ENCODE measurements at regions not wholly inside any gene's neighbourhood (a gene's known extent, or its start where the extent isn't known, plus 50 kb on each side); places are given as distances from the start of the nearest gene placed in this dataset.

GRCh38 chr1:218558271-218558810 is 213.2 kb downstream of the TGFB2 start:
- TF ChIP-seq IRF2 (CRISPR knock-in tag; IDR thresholded peaks at IDR 0.05) = no peak
- TF ChIP-seq, protein P1, sequence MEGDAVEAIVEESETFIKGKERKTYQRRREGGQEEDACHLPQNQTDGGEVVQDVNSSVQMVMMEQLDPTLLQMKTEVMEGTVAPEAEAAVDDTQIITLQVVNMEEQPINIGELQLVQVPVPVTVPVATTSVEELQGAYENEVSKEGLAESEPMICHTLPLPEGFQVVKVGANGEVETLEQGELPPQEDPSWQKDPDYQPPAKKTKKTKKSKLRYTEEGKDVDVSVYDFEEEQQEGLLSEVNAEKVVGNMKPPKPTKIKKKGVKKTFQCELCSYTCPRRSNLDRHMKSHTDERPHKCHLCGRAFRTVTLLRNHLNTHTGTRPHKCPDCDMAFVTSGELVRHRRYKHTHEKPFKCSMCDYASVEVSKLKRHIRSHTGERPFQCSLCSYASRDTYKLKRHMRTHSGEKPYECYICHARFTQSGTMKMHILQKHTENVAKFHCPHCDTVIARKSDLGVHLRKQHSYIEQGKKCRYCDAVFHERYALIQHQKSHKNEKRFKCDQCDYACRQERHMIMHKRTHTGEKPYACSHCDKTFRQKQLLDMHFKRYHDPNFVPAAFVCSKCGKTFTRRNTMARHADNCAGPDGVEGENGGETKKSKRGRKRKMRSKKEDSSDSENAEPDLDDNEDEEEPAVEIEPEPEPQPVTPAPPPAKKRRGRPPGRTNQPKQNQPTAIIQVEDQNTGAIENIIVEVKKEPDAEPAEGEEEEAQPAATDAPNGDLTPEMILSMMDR (CRISPR knock-in tag; IDR thresholded peaks at IDR 0.05) = no peak
- no peak for TF ChIP-seq ZNF441 (CRISPR knock-in tag; IDR thresholded peaks at IDR 0.05; ENCODE audit: borderline replicate concordance)
- no peak for TF ChIP-seq EEA1 (CRISPR knock-in tag; IDR thresholded peaks at IDR 0.05; ENCODE audit: borderline replicate concordance)
- no peak for TF ChIP-seq KLF16 (CRISPR knock-in tag; IDR thresholded peaks at IDR 0.05)
- no peak for TF ChIP-seq GTF2F1 (IDR thresholded peaks at IDR 0.05; ENCODE audit: low read length)
- no peak for TF ChIP-seq POLR2AphosphoS2 (IDR thresholded peaks at IDR 0.05; ENCODE audit: low read depth, low read length)
- TF ChIP-seq SOX6 (IDR thresholded peaks at IDR 0.05) = no peak
- TF ChIP-seq SOX6 (CRISPR knock-in tag; IDR thresholded peaks at IDR 0.05) = no peak
- TF ChIP-seq CEBPB (IDR thresholded peaks at IDR 0.05; ENCODE audit: borderline replicate concordance, low read depth, low read length) = no peak
- TF ChIP-seq ZNF274 (CRISPR knock-in tag; IDR thresholded peaks at IDR 0.05) = no peak
- TF ChIP-seq, protein P2, sequence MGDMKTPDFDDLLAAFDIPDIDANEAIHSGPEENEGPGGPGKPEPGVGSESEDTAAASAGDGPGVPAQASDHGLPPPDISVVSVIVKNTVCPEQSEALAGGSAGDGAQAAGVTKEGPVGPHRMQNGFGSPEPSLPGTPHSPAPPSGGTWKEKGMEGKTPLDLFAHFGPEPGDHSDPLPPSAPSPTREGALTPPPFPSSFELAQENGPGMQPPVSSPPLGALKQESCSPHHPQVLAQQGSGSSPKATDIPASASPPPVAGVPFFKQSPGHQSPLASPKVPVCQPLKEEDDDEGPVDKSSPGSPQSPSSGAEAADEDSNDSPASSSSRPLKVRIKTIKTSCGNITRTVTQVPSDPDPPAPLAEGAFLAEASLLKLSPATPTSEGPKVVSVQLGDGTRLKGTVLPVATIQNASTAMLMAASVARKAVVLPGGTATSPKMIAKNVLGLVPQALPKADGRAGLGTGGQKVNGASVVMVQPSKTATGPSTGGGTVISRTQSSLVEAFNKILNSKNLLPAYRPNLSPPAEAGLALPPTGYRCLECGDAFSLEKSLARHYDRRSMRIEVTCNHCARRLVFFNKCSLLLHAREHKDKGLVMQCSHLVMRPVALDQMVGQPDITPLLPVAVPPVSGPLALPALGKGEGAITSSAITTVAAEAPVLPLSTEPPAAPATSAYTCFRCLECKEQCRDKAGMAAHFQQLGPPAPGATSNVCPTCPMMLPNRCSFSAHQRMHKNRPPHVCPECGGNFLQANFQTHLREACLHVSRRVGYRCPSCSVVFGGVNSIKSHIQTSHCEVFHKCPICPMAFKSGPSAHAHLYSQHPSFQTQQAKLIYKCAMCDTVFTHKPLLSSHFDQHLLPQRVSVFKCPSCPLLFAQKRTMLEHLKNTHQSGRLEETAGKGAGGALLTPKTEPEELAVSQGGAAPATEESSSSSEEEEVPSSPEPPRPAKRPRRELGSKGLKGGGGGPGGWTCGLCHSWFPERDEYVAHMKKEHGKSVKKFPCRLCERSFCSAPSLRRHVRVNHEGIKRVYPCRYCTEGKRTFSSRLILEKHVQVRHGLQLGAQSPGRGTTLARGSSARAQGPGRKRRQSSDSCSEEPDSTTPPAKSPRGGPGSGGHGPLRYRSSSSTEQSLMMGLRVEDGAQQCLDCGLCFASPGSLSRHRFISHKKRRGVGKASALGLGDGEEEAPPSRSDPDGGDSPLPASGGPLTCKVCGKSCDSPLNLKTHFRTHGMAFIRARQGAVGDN (CRISPR knock-in tag; IDR thresholded peaks at IDR 0.05) = no peak
- no peak for TF ChIP-seq ATF2 (CRISPR knock-in tag; IDR thresholded peaks at IDR 0.05)

All from HepG2 (cell line).